ENCODE measurements at regions not wholly inside any gene's neighbourhood (a gene's known extent, or its start where the extent isn't known, plus 50 kb on each side); places are given as distances from the start of the nearest gene placed in this dataset.

DNA sequence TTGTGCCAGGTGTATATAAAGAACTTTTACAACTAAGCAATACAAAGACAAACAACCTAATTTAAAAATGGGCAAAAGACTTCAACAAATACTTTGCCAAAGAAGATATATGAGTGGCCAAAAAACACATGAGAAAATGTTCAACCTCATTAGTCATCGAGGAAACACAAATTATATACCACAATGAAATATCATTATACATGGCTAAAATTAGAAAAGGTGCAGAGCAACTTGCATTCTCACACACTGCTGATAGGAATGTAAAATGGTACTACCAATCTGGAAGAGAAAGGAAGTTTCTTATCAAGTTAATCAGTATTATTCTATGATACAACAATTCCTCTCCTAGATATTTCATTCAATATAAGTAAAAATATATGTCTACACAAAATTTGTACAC is 131.6 kb upstream of the FRMD6 start:
- no peak overlapping the region for H3K4me3 ChIP-seq (ENCODE audit: low read depth, low read length)
- TF ChIP-seq, protein P1, sequence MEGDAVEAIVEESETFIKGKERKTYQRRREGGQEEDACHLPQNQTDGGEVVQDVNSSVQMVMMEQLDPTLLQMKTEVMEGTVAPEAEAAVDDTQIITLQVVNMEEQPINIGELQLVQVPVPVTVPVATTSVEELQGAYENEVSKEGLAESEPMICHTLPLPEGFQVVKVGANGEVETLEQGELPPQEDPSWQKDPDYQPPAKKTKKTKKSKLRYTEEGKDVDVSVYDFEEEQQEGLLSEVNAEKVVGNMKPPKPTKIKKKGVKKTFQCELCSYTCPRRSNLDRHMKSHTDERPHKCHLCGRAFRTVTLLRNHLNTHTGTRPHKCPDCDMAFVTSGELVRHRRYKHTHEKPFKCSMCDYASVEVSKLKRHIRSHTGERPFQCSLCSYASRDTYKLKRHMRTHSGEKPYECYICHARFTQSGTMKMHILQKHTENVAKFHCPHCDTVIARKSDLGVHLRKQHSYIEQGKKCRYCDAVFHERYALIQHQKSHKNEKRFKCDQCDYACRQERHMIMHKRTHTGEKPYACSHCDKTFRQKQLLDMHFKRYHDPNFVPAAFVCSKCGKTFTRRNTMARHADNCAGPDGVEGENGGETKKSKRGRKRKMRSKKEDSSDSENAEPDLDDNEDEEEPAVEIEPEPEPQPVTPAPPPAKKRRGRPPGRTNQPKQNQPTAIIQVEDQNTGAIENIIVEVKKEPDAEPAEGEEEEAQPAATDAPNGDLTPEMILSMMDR (IDR thresholded peaks at IDR 0.05; ENCODE audit: low read depth, low read length): no peak

DNA sequence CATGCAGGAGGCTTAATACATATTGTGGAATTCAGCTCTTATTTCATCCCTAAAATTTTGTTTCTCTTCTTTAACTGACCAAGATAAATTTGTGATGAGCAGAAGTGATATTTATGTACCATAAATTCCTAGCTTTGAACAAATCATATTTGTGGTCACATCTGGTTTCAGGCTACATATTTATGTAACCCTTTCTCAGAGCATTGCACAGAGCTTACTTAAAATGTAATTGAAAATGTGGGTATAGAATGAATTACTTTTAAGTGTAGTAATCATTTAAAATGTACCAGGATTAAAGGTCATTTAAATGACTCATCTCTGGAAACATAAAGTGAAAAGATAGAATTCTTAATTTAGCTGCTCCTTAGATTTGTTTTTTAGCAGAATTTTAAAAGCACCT is 129.9 kb upstream of the FRMD6 start:
- TF ChIP-seq, protein P1 (IDR thresholded peaks at IDR 0.05; ENCODE audit: low read depth, low read length): no peak
- no peak overlapping the region for H3K4me3 ChIP-seq (ENCODE audit: low read depth, low read length)

DNA sequence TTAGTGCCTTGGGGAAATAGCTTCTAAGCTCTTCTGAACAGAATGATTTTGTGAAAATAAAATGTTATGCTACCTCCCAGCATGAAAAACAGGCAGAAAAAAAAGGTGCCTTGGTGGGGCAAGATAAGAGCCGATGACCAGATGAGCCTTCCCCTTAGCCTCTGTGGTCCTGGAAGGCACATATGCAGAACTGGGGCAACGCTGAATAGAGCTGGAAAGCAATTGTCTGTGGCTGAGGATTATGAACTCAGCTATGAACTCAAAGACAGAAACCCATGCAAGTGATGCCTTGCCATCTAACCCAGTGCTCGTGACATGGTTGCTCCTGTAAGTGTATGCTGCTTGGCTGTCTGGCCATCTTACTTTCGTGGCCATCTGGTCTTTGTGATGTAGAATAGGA is 128.5 kb upstream of the FRMD6 start:
- TF ChIP-seq, protein P1 (IDR thresholded peaks at IDR 0.05; ENCODE audit: low read depth, low read length): no peak
- H3K4me3 ChIP-seq (ENCODE audit: low read depth, low read length): no peak overlapping the region

DNA sequence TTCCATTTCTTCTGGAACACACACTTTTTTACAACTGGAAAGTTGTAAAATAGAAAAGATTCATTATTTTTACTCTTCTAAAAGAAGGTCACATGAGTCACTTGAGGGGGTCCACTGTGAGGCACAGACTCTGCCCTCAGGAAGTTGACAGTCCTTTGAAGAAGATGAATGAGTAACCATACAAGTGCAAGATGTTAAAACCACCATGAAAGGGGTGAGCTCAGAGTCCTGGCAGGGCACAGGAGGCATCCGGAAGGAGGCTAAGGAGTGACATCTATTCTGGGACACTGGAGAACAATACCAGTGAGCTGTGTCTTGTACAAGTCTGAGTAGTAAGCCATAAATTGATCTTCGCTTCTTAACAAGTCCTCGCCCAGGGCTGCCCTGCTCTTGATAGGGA is 126.0 kb upstream of the FRMD6 start:
- no peak overlapping the region for H3K4me3 ChIP-seq (ENCODE audit: low read depth, low read length)
- TF ChIP-seq, protein P1 (IDR thresholded peaks at IDR 0.05; ENCODE audit: low read depth, low read length): no peak

DNA sequence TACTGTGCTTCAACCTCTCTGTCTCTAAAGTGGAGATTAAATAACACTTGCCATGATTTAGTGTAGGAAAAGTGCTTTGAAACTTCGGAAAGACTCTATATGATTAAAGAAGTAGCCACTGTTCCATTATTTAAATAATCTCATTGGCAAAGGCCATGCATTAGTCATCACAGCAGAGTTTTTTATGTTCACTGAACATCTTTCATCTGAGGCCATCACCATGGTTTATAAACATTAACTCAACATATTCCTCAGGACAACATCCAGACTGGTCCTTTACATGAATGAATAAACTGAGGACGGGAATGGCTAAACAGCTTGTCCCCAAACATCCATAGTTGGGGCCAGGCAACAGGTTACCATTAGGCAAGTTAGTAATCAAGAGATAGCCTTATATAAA is 124.6 kb upstream of the FRMD6 start:
- TF ChIP-seq, protein P1 (IDR thresholded peaks at IDR 0.05; ENCODE audit: low read depth, low read length): no peak
- no peak overlapping the region for H3K4me3 ChIP-seq (ENCODE audit: low read depth, low read length)

DNA sequence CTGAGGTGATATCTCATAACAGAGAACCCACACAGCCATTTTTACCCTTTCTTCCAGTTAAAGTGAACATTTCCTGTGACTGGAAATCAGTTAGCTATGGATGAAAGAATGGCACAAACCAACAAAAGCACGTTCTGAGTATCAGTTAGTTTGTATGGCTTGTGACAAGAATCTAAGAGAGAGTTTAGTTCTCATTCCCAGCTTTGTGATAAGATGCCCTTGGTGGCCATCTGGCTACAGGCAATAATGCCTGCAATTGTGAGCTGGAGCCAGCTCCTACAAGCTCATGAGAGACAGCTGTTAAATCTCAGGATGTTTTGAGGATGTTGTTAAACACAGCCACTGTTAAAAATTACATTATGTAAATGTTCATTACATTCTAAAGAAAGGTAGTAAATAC is 122.0 kb upstream of the FRMD6 start:
- TF ChIP-seq, protein P1 (IDR thresholded peaks at IDR 0.05; ENCODE audit: low read depth, low read length): no peak
- H3K4me3 ChIP-seq (ENCODE audit: low read depth, low read length): no peak overlapping the region

DNA sequence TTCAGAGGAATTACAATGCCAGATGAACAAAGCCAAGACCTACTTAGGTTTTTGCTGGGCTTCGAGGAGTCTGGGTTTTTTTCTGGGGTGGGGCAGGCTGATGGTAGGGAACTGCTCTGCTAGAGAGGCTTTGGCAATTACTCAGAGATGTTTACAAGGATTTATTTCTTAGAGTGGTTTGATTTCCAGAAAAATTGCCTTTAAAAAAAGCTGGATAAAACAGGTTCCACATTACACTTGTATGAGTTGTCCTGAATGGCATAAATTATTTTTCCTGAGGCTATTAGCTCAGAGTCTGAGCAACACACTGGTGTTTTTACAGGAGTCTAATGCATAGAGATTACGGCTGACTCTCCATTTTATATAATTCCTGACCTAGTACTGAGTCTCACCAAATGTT is 118.5 kb upstream of the FRMD6 start:
- TF ChIP-seq, protein P1 (IDR thresholded peaks at IDR 0.05; ENCODE audit: low read depth, low read length): no peak
- H3K4me3 ChIP-seq (ENCODE audit: low read depth, low read length): no peak overlapping the region
